GM23248 (cell line): ENCODE measurements at regions not wholly inside any gene's neighbourhood (a gene's known extent, or its start where the extent isn't known, plus 50 kb on each side); places are given as distances from the start of the nearest gene placed in this dataset.

Experiments
- EZH2 ChIP-seq: fragments of 200-600 bp; sonication (generic); IDR thresholded peaks from 2 replicates; pipeline ENCODE4 v1.6.1; 2018; ENCODE audit warnings: antibody characterized with exemption, mild to moderate bottlenecking; ENCODE audit not compliant: insufficient read depth, poor library complexity, severe bottlenecking
- EZH2phosphoT487 ChIP-seq: fragments of 200-600 bp; sonication (generic); IDR thresholded peaks from 2 replicates; pipeline ENCODE4 v1.6.1; 2018; ENCODE audit warnings: antibody characterized with exemption, moderate library complexity, mild to moderate bottlenecking, low read depth; ENCODE audit not compliant: insufficient read depth

GRCh38 chr5:96285823-96286222, 147.2 kb downstream of the PCSK1 start:
- TF ChIP-seq EZH2phosphoT487: no peak
- no peak for TF ChIP-seq EZH2
